C4-2B (cell line): ENCODE measurements at regions not wholly inside any gene's neighbourhood (a gene's known extent, or its start where the extent isn't known, plus 50 kb on each side); places are given as distances from the start of the nearest gene placed in this dataset.

Experiments
- ZFX ChIP-seq: fragments of 450-650 bp; IDR thresholded peaks from 2 replicates; pipeline ENCODE4 v1.6.1; 2017
- TF ChIP-seq, protein P1 (sequence below): fragments of 450-650 bp; conservative IDR thresholded peaks from 2 replicates; pipeline ENCODE4 v1.5.1; 2017; ENCODE audit warnings: mild to moderate bottlenecking

DNA sequence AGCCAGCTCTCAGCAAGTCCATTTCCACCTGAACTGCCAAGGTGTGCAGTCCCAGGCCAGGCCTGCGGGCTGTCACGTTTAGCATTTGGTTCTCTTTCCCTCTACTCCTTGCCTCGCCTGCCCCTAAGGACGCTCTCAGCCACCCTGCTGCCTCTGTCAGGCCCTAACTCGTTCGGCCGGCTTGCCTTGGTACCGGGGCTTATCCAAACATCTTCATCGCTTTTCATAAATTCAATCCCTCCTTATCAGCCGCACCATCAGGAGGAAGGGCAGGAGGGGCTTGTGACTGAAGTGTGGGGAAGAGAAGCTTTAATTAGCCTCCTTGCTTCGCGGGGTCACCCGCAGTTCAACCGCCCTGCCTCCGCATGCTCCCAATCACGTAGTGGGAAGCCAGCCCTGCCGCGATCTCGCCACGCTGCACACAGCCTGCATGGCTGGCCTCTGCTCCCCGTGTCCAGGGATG, 231.1 kb downstream of the SOX9 start:
- TF ChIP-seq, protein P1, sequence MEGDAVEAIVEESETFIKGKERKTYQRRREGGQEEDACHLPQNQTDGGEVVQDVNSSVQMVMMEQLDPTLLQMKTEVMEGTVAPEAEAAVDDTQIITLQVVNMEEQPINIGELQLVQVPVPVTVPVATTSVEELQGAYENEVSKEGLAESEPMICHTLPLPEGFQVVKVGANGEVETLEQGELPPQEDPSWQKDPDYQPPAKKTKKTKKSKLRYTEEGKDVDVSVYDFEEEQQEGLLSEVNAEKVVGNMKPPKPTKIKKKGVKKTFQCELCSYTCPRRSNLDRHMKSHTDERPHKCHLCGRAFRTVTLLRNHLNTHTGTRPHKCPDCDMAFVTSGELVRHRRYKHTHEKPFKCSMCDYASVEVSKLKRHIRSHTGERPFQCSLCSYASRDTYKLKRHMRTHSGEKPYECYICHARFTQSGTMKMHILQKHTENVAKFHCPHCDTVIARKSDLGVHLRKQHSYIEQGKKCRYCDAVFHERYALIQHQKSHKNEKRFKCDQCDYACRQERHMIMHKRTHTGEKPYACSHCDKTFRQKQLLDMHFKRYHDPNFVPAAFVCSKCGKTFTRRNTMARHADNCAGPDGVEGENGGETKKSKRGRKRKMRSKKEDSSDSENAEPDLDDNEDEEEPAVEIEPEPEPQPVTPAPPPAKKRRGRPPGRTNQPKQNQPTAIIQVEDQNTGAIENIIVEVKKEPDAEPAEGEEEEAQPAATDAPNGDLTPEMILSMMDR = no peak
- TF ChIP-seq ZFX = no peak
